GM18868 (cell line): ENCODE measurements at regions not wholly inside any gene's neighbourhood (a gene's known extent, or its start where the extent isn't known, plus 50 kb on each side); places are given as distances from the start of the nearest gene placed in this dataset.

ENCODE experiments used
- ATAC-seq: cut with Tn5 transposase; IDR thresholded peaks from one replicate; pipeline ENCODE4 v1.9.1; 2021; ENCODE audit warnings: mild to moderate bottlenecking, moderate library complexity; ENCODE audit not compliant: unreplicated experiment

DNA sequence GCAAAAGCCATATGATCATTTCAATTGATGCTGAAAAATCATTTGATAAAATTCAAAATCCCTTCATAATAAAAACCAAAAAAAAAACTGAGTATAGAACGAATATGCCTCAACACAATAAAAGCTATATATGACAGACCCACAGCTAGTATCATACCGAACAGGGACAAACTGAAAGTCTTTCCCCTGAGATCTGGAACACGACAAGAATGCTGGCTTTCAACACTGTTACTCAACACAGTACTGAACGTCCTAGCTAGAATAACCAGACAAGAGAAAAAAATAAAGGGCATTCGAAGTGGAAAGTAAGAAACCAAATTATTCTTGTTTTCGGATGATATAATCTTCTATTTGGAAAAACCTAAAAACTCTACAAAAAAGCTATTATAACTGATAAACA is 559.9 kb downstream of the EPM2A start:
- ATAC-seq, result no peak

DNA sequence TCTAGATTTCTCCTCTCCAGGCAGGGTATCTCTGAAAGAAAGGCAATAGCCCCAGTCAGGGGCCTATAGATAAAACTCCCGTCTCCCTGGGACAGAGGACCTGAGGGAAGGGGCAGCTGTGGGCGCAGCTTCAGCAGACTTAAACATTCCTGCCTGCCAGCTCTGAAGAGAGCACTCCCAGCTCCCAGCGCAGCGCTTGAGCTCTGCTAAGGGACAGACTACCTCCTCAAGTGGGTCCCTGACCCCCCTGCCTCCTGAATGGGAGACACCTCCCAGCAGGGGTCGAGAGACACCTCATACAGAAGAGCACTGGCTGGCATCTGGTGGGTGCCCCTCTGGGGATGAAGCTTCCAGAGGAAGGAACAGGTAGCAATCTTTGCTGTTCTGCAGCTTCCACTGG is 556.9 kb downstream of the EPM2A start:
- no peak for ATAC-seq

DNA sequence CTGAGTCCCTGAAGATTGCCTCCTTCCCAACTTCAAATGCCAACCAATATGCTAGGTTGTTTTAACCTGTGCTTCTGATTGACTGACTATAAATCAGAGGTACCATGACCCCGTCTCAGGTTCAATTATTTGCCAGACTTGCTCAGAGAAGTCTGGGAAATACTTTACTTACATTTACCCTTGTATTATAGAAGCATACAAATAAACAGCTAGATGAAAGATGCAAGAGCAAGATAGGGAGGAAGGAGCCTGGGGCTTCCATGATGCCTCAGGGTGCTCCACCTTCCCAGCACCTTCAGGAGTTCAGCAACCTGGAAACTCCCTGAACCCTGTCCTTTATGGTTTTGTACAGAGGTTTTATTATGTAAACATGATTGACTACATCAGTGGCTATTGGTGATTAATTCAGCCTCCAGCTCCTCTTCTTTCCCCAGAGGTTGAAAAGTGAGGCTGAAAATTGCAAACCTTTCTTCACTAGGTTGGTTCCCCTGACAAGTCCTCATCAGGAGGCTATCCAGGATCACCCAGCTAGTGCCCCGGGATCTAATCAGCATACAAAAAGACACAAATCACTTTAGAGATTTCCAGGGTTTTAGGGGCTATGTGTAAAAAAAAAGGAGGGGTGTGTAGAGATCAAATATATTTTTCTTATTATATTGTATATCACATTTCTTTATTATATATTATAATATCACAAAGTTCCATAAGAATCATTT is 547.7 kb downstream of the EPM2A start:
- ATAC-seq, result no peak

DNA sequence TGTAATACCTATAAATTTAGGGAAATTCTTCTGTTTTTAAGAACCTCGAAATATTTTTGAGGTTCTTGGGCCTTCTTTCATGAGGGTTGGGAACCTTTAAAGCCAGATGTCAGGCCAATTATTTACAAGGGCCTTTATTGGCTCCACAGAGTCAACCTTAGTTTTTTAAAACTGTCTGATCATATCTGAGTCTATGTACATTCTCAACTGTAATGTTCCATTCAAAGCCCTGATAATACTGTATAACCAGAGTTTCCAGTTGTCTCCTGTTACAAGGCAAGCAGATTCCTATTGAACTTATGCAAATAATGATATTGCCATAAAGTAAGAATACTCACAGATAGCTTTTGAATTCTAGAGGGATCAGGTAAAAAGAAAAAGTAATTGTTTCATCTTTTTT is 545.5 kb downstream of the EPM2A start:
- ATAC-seq, result no peak

DNA sequence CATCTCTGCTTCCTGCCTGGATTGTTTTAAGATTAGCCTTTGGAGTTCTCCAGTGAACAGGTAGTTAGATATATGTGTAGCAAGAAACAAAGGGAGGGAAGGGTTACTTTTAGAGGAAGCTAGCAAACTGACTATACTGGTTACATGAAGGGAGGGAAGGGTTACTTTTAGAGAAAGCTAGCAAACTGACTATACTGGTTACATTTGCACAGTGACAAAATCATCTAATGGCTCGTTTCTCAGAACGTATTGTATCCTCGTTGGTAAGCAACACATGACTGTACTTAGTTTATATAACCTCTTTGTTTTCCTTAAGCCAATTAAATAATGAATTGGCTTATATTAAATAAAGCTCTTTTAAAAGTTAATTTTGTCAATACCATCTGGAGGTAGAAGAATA is 540.9 kb downstream of the EPM2A start:
- ATAC-seq, result no peak

DNA sequence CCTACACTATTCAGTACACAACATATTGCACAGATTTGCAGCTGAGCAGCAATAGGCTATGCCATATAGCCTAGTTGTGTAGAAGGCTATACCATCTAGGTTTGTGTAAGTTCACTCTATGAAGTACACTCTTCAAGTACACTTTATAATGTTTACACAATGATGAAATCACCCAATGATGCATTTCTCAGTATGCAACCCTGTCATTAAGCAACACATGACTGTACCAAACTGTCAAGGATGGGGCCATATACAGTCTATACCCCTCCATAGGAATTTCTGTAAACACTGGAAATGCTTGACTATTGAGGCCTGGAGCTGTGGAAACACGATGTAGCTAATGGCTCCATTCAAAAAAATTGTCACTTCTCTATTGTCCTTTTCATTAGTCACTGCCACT is 535.4 kb downstream of the EPM2A start:
- ATAC-seq, result no peak

DNA sequence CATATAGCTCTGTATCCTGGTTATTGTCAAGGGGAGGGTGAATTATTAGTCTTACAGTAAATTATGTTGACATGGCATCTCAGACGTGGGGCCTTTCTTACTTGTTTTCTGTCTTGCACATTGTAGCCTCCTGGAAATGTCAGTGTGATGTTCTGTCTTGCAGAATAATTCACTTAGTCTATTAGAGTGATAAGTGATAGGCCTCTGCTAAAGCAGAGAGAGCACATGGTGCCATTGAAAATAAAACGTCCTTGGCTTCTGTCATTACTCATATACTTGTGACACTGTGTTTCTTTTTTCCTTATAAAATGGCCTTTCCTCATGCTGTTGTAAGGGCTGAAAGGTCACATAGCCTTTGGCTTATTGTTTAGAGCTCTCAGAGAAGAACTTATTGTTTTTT is 531.0 kb downstream of the EPM2A start:
- no peak for ATAC-seq

DNA sequence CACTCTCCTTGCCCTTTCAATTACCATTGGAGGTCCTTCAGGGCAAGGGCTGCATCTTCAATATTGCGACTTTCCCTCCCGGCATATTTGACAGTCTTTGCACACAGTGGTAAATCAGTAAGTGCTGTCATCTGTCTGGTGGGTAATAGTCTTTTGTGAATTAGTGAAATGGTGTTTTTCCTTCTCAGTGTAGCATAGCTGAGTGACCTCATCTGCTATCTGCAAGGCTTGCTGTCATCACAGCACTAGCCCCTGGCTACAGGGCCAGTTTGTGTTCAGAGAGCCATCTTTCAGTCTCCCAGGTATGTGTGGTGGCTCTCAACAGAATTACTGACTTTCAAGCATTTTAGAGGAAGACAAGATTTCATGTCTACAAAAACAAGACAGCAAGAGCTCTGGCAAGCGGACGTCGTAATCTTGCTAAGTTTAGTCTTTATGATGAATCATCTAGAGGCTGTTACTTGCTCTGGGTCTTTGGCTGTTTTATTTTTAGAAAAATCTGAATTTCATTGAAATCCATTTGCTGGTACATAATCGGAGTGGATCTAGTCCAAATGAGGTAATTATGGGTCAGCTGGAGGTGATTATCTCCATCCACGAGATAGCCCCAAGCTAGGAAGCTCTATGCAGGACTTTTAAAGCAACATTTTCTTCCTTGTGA is 528.9 kb downstream of the EPM2A start:
- no peak for ATAC-seq

DNA sequence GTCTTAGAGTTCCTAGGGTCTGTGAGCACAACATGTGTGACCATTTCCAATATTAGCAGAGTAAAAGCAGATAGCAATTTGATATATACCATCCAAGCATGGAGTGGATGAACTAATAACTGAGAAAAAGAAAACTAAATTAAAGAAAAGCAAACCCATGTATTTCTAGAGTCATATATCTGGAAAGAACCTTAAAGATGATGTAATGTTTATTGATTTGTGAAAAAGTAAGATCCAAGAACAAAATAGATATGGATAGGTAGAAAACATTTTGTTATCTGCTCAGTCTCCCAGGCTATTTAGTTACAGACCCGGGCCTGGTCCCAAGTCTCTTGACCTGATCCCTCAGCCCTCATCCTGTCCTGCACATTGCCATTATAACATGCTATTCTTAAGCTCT is 526.8 kb downstream of the EPM2A start:
- ATAC-seq, result no peak

DNA sequence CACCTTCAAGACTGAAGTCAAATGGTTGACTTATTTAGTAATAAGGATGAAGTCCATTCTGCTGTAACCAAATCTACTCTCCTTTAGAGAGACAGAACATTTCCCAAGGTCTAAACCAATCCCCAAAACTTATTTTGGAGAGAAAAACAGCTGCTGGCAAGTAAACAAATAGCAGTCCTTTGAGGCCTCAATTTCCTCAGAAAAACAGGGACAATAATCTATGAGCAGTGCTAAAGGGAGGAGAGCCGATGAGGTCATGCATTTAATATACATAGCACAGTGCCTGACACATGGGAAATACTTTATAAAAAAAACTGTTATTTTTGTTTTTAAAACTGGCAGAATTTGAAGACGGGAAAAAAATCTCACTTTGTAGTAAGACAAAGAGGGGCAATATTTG is 526.0 kb downstream of the EPM2A start:
- ATAC-seq, result no peak

DNA sequence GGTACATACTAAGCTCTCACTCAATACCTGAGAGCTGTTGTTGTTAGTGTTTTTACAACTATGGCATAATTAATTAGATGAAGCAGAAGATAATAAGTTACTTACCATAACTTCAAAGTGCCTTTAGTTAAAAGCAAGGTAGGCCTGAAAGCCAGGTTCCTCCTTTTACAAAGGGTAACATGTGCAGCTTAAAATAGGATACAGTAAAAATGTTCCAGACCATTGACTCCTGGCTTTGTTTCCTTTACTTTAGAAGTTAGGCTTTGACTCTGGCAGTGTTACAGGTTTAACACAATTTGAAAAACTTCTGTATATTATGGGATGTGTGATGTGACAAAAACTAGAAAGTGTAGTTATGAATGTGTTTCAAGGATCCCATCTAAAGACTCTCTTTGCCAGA is 522.5 kb downstream of the EPM2A start:
- ATAC-seq, result peak; percentile 45

DNA sequence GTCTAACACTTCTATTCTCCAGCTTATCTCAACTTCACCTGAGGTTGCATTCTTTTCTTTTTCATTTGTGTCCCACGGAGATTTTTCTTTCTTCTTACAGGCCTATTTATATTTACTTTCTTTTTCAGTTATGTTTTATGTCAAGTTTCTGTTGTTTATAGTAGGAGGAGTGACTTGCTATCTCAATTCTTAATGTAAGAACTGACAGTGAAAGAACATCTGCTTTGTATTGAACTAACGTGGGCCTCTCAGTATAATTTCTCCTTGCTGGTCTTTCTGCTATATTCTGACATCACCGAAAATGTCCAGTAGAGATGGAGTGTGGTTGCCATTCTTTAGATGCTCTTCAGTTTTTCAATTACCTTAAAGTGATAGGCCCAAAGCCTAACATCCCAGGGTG is 521.7 kb downstream of the EPM2A start:
- ATAC-seq, result peak; percentile 79

DNA sequence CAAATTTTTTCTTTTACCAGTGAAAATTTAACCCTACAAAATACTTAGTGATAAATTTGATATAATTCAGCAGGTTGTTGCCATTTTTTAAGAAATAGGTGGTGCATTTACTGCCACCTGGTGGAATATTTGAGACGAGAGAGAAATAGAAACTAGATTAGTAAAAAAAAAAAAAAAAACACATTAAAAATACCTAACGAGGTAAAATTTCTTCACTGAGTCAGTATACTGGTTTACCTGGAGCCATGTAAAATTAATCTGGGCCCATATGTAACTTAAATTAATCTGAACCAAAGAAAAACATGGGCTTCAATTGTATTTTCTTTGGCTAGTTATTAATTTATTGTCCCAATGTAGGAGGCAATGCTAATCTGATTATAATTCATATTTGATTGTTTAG is 520.8 kb downstream of the EPM2A start:
- ATAC-seq, result no peak

DNA sequence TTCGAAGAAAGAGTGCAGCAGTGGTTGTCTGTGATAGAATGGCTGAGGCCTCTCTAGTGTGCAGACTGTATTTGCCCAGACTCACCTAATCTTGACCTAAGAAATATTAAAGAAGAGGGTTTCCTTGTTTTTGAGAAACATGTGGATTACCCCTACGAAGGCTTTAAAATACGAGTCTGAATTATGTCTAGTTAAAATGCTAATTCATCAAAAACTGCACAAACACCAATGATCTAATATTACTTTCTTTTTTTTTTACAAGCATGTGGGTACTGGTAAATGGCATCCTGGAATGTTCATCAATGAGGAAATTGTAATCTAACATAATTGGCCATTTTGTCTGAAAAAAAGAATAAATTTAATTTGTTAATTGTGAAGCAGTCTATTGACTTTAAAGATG is 510.9 kb downstream of the EPM2A start:
- no peak for ATAC-seq

DNA sequence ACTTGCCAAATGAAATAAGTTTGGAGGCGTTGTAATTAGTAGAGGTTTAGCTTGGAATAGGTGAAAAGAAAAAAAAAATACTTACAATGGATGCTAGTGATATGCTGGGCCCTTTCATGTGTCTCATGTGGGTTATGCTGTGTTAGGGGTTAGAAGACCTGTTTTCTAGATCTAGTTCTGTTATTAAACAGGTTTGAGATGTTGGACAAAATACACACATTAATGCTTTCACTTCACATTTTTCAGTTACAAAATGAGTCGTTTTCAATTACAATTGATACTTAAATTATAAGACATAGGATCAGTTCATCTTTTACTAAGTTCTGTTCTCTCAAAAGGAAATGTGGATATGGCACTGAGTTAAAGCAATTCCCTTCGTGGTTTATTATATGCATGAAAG is 509.8 kb downstream of the EPM2A start:
- ATAC-seq, result peak; percentile 80

DNA sequence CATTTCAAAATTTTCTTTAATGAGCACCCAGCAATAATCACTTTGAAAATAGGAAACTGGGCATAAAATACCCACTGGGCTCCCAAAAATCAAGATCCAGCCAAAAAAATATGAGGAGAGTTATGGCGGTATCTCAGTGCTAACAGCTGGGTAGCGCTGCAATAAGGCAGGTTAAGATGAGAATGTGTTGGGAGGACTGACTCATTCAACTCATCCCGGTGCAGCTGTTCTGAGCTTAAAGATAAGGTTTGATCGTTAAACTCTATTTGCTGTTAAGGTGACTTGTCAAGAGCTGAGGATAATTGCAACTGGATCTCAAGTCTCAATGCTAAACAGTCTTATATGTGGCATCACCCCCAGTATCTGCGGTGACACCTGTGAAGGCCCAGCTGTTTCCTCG is 507.7 kb downstream of the EPM2A start:
- no peak for ATAC-seq

DNA sequence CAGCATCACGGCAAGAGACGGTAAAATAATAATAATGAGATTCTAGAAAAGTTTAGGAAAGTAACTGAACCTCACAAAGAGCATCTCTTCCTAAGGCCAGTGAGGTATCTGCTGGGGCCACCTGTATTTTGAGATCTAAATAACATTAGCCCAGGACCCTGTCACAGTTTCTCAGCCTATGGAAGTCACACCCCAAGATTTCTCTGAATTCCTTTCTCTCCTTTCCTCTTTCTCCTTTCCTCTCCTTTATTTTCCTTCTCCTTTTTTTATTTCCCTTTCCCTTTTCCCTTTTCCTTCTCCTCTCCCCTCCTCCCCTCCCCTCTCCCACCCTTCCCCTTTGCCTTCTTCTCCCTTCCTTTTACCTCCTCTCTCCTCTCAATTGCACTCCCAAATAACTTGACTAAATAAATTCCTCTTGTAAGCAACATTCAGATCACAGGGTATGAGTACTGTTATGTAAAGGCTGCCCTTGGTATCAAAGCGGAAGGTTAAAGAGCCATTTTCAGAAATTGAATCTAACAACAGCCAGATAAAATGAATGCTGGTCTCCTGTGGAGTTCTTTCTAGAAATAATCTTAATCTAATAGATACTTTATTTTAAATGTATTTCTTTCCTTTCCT is 506.2 kb downstream of the EPM2A start:
- no peak for ATAC-seq

DNA sequence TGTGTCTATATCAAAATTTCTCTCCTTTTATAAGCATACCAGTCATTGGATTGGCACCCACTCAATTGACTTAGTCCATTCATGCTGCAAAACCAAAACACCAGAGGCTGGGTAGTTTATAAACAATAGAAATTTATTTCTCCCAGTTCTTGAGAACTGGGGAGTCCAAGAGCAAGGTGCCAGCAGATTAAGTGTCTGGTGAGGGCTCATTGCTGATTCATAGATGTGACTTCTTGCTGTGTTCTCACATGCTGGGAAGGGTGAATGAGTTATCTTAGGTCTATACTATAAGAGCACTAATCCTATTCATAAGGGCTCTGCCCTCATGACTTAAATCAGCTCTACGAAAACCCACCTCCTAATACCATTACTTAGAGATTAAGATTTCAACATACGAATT is 501.4 kb downstream of the EPM2A start:
- ATAC-seq, result no peak

DNA sequence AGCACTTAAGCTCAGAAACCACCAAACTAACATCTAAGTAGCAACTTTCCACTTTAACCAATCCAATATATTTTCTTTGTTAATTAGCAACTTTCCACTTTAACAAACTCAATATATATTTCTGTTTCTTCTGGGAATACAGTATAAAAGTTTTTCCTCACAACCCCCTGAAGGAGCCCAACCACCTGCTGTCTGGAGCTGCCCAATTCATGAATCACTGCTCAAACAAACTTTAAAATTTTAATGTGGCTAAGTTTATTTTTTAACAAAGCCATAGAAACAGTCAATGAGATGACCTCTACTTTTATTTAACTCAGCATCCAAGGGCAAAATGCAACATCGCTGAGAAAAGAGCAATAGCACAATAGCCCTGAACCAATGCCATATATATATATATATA is 500.1 kb downstream of the EPM2A start:
- ATAC-seq, result no peak

DNA sequence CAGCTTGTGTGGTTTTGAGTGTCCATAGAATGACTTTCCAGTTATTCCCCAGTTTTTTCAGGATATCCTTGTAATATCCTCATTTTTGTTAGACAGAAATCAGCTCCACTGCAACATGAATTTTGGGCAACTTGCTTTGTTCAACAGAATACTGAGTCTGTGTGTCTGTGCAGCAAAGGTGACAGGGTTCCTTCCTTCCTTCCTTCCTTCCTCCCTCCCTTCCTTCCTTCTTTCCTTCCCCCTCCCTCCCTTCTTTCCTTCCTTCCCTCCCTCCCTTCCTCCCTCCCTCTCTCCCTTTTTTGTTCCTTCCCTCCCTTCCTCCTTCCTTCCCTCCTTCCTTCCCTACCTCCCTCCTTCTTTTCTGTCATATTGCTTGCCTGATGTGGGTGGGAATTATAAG is 496.5 kb downstream of the EPM2A start:
- ATAC-seq, result no peak

DNA sequence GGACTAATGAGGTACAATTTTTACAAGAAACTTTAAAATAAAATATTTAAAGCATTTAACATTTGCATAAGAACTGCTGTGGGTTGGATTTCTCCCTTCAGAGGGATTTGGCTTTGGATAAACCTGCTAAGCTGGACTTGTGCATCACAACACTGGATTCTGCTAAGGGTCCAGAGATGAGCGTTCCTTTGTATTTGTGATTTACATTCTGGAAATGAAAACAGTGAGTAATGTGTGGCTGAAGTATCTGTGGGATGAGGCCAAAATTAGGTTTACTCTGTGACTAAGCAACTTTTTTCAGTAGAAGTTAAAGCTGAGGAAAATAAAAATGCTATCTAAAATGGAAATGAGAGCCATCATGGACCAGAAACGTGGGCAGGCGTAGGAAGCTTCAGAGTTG is 494.3 kb downstream of the EPM2A start:
- no peak for ATAC-seq

DNA sequence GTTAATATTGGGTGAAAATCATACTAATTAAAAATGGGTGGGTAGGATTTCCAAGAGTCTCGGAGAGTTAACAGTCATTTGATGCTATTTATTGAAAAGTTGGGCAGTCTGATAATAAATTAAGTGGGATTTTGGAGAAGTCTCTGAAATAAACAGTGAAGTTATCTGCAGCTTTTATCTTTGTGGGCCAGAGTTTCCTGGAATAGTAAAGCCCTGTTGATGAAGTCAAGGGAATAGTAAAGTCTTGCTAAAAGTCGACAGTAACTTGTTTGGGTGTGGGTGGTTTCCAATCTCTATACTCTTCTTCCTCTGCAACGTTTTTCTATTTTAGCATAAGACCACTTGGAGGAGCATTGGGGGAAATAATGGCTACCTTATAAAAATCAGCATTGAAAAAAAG is 493.6 kb downstream of the EPM2A start:
- ATAC-seq, result no peak
